T-helper 1 cell treated with Interleukin-12 subunit alpha and Interleukin-12 subunit beta and Interleukin-4 antibody, amounts not matched to agents 30 μg/mL and 1 μg/mL, for 36 hours (primary cell): ENCODE measurements at regions not wholly inside any gene's neighbourhood (a gene's known extent, or its start where the extent isn't known, plus 50 kb on each side); places are given as distances from the start of the nearest gene placed in this dataset.
"Not testable (repeated sequence)": the region's sequence is repeated elsewhere in the genome, so short reads cannot be mapped to it uniquely, and the experiment has no call there.

ENCODE experiments used
- H3K27ac Mint-ChIP-seq: one replicate; pipeline ENCODE4 v1.8.0; 2021; ENCODE audit warnings: mild to moderate bottlenecking, mixed read lengths
- H3K27me3 Mint-ChIP-seq: one replicate; pipeline ENCODE4 v1.8.0; 2021; ENCODE audit warnings: low read depth, mixed read lengths
- H3K36me3 Mint-ChIP-seq: one replicate; pipeline ENCODE4 v1.8.0; 2021; ENCODE audit warnings: low read depth, mixed read lengths
- H3K4me1 Mint-ChIP-seq: one replicate; pipeline ENCODE4 v1.8.0; 2021; ENCODE audit warnings: low read depth, mixed read lengths
- H3K4me3 Mint-ChIP-seq: one replicate; pipeline ENCODE4 v1.8.0; 2021; ENCODE audit warnings: mild to moderate bottlenecking, moderate library complexity, mixed read lengths
- H3K9me3 Mint-ChIP-seq: one replicate; pipeline ENCODE4 v1.8.0; 2021; ENCODE audit warnings: mixed read lengths

DNA sequence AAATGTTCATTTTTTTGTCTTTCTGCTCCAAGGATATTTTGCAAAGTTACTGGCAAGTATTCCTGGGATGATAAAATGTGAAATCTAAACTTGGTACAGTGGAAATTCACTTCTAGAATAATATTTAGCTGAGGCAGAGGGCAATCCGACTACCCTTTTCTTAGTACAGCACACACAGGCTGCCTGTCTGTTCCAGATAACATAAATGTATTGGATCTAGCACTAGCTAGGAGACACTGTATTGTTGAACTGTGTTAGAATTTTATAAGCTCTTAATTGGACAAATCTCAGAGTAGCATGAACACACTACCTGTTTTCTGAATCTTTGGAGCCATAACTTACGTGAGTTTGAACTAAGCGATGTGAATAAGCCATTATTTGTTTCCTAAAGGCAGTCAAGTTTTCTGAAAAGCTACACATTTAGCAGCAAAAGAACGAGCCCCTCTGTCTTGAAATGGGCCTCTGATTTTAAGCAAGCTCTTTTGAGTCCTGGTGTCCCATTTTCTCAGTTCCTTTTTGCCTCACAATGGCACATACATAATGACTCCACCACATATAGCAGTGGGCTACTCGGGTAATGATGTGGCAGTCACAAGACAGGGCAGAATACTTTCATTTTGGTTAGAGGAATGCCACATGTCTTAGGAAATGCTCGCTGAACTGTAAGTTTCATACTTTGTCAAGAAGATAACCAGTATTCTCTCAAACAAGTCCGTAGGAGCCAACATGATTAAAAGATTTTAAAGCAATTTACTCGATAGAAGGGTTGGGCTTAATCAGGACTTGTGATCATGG is 116.5 kb upstream of the ESR1 start:
- H3K4me1 Mint-ChIP-seq: peaks cover 26% of the 10 kb centered on the region
- peak overlapping the region; percentile 79 for H3K27ac Mint-ChIP-seq
- H3K9me3 Mint-ChIP-seq: no peaks in the 10 kb centered on the region
- peak overlapping the region; percentile 81 for H3K4me3 Mint-ChIP-seq
- peaks cover 13% of the 10 kb centered on the region for H3K27me3 Mint-ChIP-seq
- H3K36me3 Mint-ChIP-seq: peaks cover 6% of the 10 kb centered on the region

DNA sequence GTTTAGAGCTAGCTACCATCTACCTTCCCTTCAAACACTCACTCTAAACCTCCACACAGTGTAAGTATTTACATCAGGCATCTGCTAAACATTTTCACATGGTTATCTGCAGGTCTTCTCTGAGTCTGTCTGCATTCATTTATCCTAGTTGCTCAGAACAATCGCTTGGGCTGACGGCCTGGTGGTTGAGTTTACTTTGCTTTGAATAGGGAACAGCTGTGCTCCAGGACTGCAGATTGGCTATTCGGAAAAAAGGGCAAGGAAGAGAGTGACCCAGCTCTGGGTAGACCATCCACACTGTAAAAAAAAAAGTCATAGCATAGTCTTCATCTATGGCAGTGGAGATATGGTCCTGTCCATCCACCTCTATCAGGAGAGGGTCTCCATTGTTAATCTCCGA is 115.3 kb upstream of the ESR1 start:
- Mint-ChIP-seq H3K27me3 (peaks cover 18% of the 10 kb centered on the region), H3K27ac (no peak overlapping the region), H3K4me1 (peaks cover 32% of the 10 kb centered on the region), H3K36me3 (peaks cover 10% of the 10 kb centered on the region), H3K9me3 (no peaks in the 10 kb centered on the region), H3K4me3 (peak overlapping the region; percentile 18)

DNA sequence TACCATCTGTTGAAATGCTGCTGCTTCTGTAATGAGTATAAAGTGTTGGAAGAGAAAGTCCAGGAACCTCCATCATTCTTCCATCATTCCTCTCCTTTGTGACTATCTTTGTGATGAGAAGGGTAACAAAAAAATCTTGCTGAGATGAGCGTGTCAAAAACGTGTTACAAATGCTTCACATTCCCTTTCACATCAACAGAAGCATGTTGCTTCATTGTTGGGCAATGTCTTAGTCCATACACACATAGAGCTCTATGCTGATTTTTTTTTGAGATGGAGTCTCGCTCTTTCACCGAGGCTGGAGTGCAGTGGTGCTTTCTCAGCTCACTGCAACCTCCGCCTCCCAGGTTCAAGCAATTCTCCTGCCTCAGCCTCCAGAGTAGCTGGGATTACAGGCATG is 114.1 kb upstream of the ESR1 start:
- peaks cover 15% of the 10 kb centered on the region for H3K27me3 Mint-ChIP-seq
- H3K36me3 Mint-ChIP-seq: peaks cover 12% of the 10 kb centered on the region
- H3K4me3 Mint-ChIP-seq: no peak overlapping the region
- no peak overlapping the region for H3K27ac Mint-ChIP-seq
- H3K9me3 Mint-ChIP-seq: peaks cover 1% of the 10 kb centered on the region
- H3K4me1 Mint-ChIP-seq: peaks cover 32% of the 10 kb centered on the region

DNA sequence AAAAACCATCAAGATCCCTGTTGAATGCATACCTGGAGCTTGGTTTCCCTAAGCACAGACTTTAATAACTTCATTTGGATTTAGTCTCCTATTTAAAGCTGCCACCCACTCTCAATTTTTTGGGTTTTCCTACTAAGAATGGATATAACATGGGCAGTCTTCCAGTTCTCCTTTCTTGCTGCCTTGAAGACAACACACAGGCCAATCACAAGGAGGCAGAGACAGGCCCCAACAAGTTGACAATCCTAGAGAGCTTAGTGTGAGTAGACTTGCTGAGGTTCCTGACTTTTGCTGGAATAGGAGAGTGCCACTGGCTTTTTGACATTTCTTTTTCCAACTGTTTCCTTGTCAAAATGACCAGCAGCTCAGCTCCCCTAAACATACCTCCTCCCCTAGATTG is 112.3 kb upstream of the ESR1 start:
- no peak overlapping the region for H3K4me3 Mint-ChIP-seq
- H3K9me3 Mint-ChIP-seq: peaks cover 3% of the 10 kb centered on the region
- peaks cover 31% of the 10 kb centered on the region for H3K4me1 Mint-ChIP-seq
- peaks cover 17% of the 10 kb centered on the region for H3K36me3 Mint-ChIP-seq
- H3K27ac Mint-ChIP-seq: no peak overlapping the region
- H3K27me3 Mint-ChIP-seq: peaks cover 18% of the 10 kb centered on the region

DNA sequence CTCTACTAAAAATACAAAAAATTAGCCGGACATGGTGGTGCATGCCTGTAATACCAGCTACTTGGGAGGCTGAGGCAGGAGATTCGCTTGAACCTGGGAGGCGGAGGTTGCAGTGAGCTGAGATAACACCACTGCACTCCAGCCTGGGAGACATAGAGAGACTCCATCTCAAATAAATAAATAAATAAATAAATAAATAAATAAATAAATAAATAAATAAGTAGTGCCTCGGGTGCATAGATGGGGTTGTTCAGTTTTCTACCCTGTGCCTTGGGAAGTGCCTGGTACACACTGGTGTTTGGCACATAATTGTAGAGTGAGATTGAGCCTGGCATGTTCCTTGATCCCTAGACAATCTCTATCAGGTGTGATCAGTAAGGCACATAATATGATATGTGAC is 111.2 kb upstream of the ESR1 start:
- Mint-ChIP-seq H3K27me3 (peaks cover 18% of the 10 kb centered on the region), H3K36me3 (peaks cover 17% of the 10 kb centered on the region), H3K4me1 (peaks cover 24% of the 10 kb centered on the region)
- H3K27ac Mint-ChIP-seq, H3K9me3 Mint-ChIP-seq, H3K4me3 Mint-ChIP-seq: not testable (repeated sequence)

DNA sequence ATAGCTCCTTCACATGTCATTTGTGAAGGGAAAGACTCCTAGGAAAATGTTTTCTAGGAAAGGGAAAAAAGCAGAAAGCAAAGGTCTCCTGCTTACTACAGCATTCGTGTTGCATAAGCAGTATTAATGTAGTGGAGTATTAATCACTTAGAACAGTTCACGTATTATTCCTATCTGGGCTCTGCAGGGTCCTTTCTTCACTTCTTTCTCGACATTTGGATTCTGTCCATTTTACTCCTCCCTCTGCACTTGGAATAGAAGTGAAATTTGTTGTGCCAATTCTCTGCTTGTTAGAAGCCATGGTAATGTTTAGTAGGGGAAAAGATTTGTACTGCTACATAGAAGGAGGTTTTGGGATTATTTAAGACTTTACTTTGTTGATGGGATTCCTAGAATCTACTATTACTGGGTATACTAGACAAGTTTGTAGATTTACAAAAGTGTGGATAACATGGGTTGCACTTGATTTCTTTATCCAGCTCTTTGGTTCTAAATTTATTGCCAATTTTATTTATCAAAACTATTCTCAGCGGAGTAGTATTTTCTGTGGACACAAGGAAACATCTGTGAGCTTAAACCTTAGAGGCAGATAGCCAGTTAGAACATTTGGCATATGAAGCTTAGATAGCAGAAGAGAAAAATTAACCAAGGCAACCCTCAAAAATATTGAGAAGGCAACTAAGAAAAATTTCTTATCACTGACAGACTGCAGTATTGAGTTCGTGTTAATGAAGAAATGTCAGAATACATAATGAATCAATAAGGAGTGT is 108.4 kb upstream of the ESR1 start:
- Mint-ChIP-seq H3K4me1 (peaks cover 30% of the 10 kb centered on the region), H3K9me3 (peaks cover 3% of the 10 kb centered on the region), H3K4me3 (no peak overlapping the region), H3K27ac (no peak overlapping the region), H3K27me3 (peaks cover 18% of the 10 kb centered on the region), H3K36me3 (peaks cover 17% of the 10 kb centered on the region)

DNA sequence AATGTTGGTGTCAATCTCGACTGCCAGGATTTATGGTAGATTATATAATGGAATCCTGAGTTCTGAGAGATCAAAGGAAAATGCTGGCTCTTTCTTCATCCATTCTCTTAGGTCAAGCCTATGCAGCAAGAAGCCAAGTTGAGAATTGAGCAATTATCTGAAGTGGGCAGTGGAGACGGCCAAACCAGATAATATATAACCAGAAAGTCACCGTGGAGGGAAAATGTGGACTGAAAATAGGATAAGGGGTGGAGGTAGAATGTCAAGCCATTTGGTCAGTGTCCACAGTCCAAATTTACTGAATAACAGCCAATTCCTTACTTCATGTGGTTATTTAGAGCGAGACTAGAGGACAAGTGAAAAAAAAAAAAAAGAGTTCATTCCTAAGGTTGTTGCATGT is 107.8 kb upstream of the ESR1 start:
- Mint-ChIP-seq H3K9me3 (peaks cover 3% of the 10 kb centered on the region), H3K27ac (no peak overlapping the region), H3K4me1 (peaks cover 30% of the 10 kb centered on the region), H3K36me3 (peaks cover 17% of the 10 kb centered on the region), H3K27me3 (peaks cover 18% of the 10 kb centered on the region), H3K4me3 (no peak overlapping the region)

DNA sequence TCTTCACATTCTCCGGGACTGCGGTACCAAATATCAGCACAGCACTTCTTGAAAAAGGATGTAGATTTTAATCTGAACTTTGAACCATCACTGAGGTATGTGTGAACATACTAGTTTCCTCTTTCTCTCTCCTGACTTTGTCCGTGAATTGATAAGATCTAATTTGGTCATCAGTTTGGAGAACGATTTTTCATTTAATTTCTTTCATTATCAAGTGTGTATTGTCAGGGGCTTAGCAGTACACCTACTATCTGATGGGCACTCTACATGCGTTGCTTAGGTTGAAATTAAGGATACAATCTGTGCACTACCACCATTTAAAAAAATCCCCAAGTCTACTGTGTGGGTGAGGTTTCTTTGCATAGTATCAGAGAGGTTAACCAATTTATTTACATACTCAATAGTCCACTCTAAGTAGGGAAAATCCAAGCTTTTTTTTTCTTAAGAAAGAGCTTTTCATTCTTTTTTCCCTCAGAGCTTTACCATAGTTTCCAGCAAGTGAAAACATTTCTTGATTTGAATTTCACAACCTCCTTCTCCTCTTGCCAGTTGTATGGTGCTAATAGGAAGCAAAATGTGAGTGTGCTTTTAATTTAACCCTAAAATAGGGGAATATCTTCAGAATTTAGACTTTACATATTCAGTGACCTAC is 105.4 kb upstream of the ESR1 start:
- Mint-ChIP-seq H3K27me3 (peaks cover 11% of the 10 kb centered on the region), H3K36me3 (peaks cover 13% of the 10 kb centered on the region), H3K27ac (peak overlapping the region; percentile 86), H3K9me3 (peaks cover 3% of the 10 kb centered on the region), H3K4me3 (peak overlapping the region; percentile 66), H3K4me1 (peaks cover 33% of the 10 kb centered on the region)

DNA sequence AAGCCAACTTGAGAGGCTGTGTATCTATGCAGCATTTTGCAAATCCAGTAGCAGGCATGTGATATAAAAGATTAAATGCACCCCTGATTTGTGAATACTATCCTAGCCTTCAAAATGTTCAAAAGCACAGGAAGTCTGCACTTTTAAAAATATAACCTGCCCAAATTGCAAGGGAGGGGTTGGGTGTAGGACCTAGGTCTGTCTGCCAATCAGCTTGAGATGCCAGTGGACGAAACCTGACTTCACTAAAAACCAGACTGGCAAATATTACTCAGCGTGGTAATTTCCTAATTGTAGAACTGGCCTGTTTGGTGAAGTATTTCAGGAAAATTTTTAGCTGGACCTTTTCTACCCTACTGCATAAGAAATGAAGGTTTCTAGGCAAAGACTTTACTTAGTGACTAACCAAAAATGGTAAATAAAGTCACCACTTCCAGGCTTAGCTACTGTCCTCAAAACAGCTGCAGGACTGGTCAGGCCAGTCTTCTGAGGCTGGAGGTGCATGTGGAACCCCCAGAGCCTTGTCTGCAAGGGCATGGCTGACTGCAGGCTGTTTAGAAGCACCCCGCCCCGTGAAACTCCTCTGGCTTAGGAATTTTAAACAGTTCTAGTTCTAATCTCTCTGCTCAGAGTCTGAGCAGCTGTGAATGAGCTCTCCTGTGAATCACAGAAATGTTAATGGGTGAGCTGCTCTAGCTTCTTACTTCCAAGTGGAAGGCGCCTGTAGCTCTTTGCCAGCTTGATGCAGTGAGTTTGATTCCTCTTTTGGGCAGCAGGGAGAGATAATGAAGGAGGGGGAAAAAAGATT is 104.4 kb upstream of the ESR1 start:
- H3K27ac Mint-ChIP-seq: no peak overlapping the region
- H3K27me3 Mint-ChIP-seq: peaks cover 13% of the 10 kb centered on the region
- H3K4me3 Mint-ChIP-seq: no peak overlapping the region
- peaks cover 15% of the 10 kb centered on the region for H3K36me3 Mint-ChIP-seq
- peaks cover 3% of the 10 kb centered on the region for H3K9me3 Mint-ChIP-seq
- H3K4me1 Mint-ChIP-seq: peaks cover 33% of the 10 kb centered on the region

DNA sequence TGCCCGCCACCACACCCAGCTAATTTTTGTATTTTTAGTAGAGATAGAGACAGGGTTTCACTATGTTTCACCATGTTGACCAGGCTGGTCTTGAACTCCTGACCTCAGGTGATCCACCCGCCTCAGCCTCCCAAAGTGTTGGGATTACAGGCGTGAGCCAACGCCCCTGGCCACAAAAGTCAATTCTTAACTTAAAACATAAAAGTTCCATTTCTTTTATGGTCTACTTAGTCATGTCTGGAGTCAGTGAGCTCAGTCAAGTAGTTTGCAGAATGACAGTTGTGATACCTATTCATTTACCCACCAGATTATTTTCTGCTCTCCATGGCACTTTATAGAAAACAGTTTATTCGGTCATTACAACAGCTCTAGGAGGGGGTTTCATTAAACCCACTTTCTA is 103.1 kb upstream of the ESR1 start:
- no peaks in the 10 kb centered on the region for H3K9me3 Mint-ChIP-seq
- no peak overlapping the region for H3K27ac Mint-ChIP-seq
- H3K27me3 Mint-ChIP-seq: peaks cover 6% of the 10 kb centered on the region
- H3K36me3 Mint-ChIP-seq: peaks cover 14% of the 10 kb centered on the region
- peaks cover 33% of the 10 kb centered on the region for H3K4me1 Mint-ChIP-seq
- H3K4me3 Mint-ChIP-seq: no peak overlapping the region

DNA sequence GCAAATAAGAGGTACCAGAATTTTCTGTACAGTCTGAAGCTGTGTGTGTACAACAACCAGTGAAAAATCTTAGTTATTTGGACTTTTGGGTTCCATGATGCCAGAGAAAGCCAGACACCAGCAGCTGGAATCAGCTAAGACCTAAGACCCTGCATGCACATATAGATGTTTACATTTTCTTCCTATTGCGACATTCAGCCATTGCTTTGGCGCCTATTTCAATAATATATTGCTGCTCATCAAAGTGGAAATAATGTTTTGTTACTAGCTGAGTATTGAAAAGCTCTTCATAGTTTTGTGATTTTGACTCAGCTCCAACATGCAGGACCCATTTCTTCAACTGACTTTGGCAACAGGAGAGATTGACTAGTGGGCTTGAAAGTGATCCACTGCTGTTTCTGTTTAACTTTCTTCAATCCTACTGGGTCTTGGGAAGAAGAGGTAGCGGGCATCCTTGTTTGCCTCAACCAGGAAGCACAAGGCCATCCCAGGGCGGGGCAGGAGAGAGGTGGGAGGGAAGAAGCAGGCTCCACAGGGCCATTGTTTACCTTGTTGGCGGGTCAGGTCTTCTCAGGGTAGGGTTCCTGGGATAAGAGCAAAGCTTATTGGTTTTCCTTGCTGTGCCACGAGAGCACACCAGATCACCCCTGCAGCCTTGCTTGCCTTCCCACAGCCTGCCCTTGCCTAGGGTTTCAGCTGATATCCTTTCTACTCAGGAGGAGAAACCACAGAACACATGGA is 101.3 kb upstream of the ESR1 start:
- H3K27ac Mint-ChIP-seq: no peak overlapping the region
- H3K36me3 Mint-ChIP-seq: peaks cover 19% of the 10 kb centered on the region
- peaks cover 28% of the 10 kb centered on the region for H3K4me1 Mint-ChIP-seq
- no peak overlapping the region for H3K4me3 Mint-ChIP-seq
- peaks cover 3% of the 10 kb centered on the region for H3K9me3 Mint-ChIP-seq
- H3K27me3 Mint-ChIP-seq: peaks cover 6% of the 10 kb centered on the region

DNA sequence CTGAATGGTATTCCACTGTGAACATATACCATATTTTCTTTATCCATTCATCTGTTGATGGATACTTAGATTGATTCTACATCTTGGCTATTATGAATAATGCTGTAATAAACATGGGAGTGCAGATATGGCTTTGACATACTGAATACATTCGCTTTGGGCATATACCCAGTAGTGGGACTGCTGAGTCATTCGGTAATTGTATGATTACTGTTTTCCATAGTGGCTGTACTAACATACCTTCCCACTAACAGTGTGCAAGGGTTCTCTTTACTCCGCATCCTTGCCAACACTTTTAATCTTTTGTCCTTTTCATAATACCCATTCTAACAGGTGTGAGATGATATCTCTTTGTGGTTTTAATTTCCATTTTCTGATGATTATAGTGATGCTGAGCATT is 98.2 kb upstream of the ESR1 start:
- peaks cover 9% of the 10 kb centered on the region for H3K4me1 Mint-ChIP-seq
- H3K27me3 Mint-ChIP-seq: peaks cover 11% of the 10 kb centered on the region
- H3K9me3 Mint-ChIP-seq: peaks cover 31% of the 10 kb centered on the region
- no peak overlapping the region for H3K27ac Mint-ChIP-seq
- H3K4me3 Mint-ChIP-seq: no peak overlapping the region
- peaks cover 44% of the 10 kb centered on the region for H3K36me3 Mint-ChIP-seq

DNA sequence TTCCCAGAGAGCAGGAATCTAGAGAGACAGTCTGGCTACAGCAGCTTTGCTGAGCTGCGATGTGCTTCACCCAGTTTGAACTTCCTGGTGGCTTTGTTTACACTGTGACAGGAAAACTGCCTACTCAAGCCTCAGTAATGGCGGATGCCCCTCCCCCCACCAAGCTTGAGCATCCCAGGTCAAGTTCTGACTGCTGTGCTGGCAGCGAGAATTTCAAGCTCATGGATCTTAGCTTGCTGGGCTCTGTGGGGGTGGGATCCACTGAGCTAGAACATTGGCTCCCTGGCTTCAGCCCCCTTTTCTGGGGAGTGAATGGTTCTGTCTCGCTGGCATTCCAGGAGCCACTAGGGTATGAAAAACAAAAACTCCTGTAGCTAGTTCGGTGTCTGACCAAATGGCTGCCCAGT is 91.0 kb upstream of the ESR1 start:
- H3K9me3 Mint-ChIP-seq: peaks cover 56% of the 10 kb centered on the region
- H3K27ac Mint-ChIP-seq: peak overlapping the region; percentile 68
- peaks cover 58% of the 10 kb centered on the region for H3K36me3 Mint-ChIP-seq
- peaks cover 11% of the 10 kb centered on the region for H3K27me3 Mint-ChIP-seq
- H3K4me1 Mint-ChIP-seq: peaks cover 33% of the 10 kb centered on the region
- no peak overlapping the region for H3K4me3 Mint-ChIP-seq
